BLaER1 treated with 17β-estradiol and CSF1 and Interleukin-3, amounts not matched to agents 10 nM and 100 nM (cell line): ENCODE measurements at regions not wholly inside any gene's neighbourhood (a gene's known extent, or its start where the extent isn't known, plus 50 kb on each side); places are given as distances from the start of the nearest gene placed in this dataset.

Source experiments
- H3K27ac ChIP-seq, 11 experiments: shearing (Covaris generic); formaldehyde crosslinking; 2 replicates each; pipeline ENCODE4 v1.8.1; 2022
- H3K27me3 ChIP-seq, 11 experiments: shearing (Covaris generic); formaldehyde crosslinking; 2 replicates each; pipeline ENCODE4 v1.8.1; 2022
- H3K36me3 ChIP-seq, 11 experiments: shearing (Covaris generic); formaldehyde crosslinking; 2 replicates each; pipeline ENCODE4 v1.8.1; 2022
- H3K4me1 ChIP-seq, 10 experiments: shearing (Covaris generic); formaldehyde crosslinking; 2 replicates each; pipeline ENCODE4 v1.8.1; 2022
- H3K4me2 ChIP-seq, 11 experiments: shearing (Covaris generic); formaldehyde crosslinking; 2 replicates each; pipeline ENCODE4 v1.8.1; 2022
- H3K4me3 ChIP-seq, 10 experiments: shearing (Covaris generic); formaldehyde crosslinking; 2 replicates each; pipeline ENCODE4 v1.8.1; 2022
- H3K9ac ChIP-seq, 11 experiments: shearing (Covaris generic); formaldehyde crosslinking; 2 replicates each; pipeline ENCODE4 v1.8.1; 2022
- H3K9me3 ChIP-seq, 11 experiments: shearing (Covaris generic); formaldehyde crosslinking; replicated peaks in 1 of 11; 2 replicates each; pipeline ENCODE4 v1.8.1; 2022
- H4K20me1 ChIP-seq, 11 experiments: shearing (Covaris generic); formaldehyde crosslinking; 2 replicates each; pipeline ENCODE4 v1.8.1; 2022
- Cebpa-rat ChIP-seq, 11 experiments: shearing (Covaris generic); IDR thresholded peaks; 2 replicates each; pipeline ENCODE4 v1.8.1; 2022

DNA sequence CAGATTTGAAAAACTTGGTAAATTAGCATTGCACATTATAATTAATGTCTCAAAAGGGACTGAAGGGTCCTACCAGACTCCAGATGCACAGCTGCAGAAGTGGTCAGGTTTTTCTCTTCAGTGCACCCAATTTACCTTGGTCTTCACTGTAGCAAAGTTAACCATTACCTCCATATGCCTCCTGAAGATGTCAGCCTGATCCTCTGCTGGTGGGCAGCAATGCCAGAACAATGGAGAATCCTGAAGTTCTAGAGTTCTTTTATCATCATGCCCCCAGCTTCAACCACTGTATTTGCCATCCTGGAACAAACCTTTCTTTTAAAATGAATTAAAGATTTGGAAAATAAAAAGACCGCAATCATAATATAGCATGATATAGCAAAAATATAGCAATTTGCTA lies 1774.8 kb upstream of the CELF4 start:
- Histone ChIP-seq H3K27me3 (no peaks in the 10 kb centered on the region), H3K4me3 (no peak overlapping the region), H4K20me1 (no peaks in the 10 kb centered on the region), H3K27ac (no peak overlapping the region), H3K4me1 (peaks cover 0 to 10% (median 8%) of the 10 kb centered on the region in 10 experiments; a peak in 10 of 20 replicates), H3K36me3 (no peaks in the 10 kb centered on the region), H3K9ac (no peak overlapping the region), H3K9me3 (no peaks in the 10 kb centered on the region), H3K4me2 (peak overlapping the region in 6 of 11 experiments; percentile 4 to 55 (median 32); a peak in 8 of 22 replicates)
- no peak for TF ChIP-seq Cebpa-rat (IDR thresholded peaks at IDR 0.05)

- Histone ChIP-seq H3K27ac (no peak overlapping the region), H3K9me3 (no peaks in the 10 kb centered on the region), H3K9ac (no peak overlapping the region), H3K4me1 (peaks cover 0 to 5% (median 0%) of the 10 kb centered on the region in 10 experiments; a peak in 1 of 20 replicates), H3K4me3 (no peak overlapping the region), H3K27me3 (no peaks in the 10 kb centered on the region), H3K4me2 (no peak overlapping the region), H3K36me3 (no peaks in the 10 kb centered on the region), H4K20me1 (no peaks in the 10 kb centered on the region)
- TF ChIP-seq Cebpa-rat (IDR thresholded peaks at IDR 0.05), result no peak
Observed at GRCh38 chr18:39329496-39330275, 1764.1 kb upstream of the CELF4 start.

- Histone ChIP-seq H3K27ac (no peak overlapping the region), H4K20me1 (no peaks in the 10 kb centered on the region), H3K27me3 (no peaks in the 10 kb centered on the region), H3K4me3 (no peak overlapping the region), H3K9me3 (no peaks in the 10 kb centered on the region), H3K9ac (no peak overlapping the region), H3K4me2 (no peak overlapping the region), H3K4me1 (no peaks in the 10 kb centered on the region), H3K36me3 (no peaks in the 10 kb centered on the region)
- TF ChIP-seq Cebpa-rat (IDR thresholded peaks at IDR 0.05), result no peak
Observed at GRCh38 chr18:39326772-39327171, 1761.2 kb upstream of the CELF4 start.

DNA sequence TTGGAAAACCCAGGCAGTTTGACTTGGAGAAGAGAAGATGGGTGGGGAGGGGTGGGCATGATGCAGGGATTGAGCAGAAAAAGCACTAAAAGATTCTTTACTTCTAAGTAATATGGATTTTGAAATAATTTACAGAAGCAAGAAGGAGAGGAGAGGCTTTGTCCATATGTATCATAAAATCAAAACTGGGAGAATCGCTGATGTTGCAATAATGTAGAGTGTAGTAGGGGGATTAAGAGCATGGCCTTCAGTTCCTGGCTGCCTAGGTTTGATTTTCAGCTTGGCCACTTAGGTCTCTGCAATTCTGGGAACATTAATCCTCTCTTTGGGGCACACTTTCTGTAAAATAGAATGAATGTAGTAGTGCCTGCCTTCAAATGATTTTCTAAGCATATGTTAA lies 1760.4 kb upstream of the CELF4 start:
- H3K9me3 ChIP-seq, result no peaks in the 10 kb centered on the region
- H3K4me2 ChIP-seq, result no peak overlapping the region
- H3K4me1 ChIP-seq, result no peaks in the 10 kb centered on the region
- no peak overlapping the region for H3K9ac ChIP-seq
- H3K27me3 ChIP-seq, result no peaks in the 10 kb centered on the region
- no peak overlapping the region for H3K4me3 ChIP-seq
- no peaks in the 10 kb centered on the region for H4K20me1 ChIP-seq
- no peak overlapping the region for H3K27ac ChIP-seq
- TF ChIP-seq Cebpa-rat (IDR thresholded peaks at IDR 0.05), result no peak
- H3K36me3 ChIP-seq, result no peaks in the 10 kb centered on the region

GRCh38 chr18:39319141-39319540 lies 1753.5 kb upstream of the CELF4 start:
- Histone ChIP-seq H4K20me1 (no peaks in the 10 kb centered on the region), H3K9ac (no peak overlapping the region), H3K36me3 (no peaks in the 10 kb centered on the region), H3K27me3 (no peaks in the 10 kb centered on the region), H3K4me2 (peak overlapping the region in 1 of 11 experiments; percentile 77; a peak in 2 of 22 replicates), H3K27ac (no peak overlapping the region), H3K9me3 (no peaks in the 10 kb centered on the region), H3K4me3 (no peak overlapping the region), H3K4me1 (peaks cover 6 to 16% (median 8%) of the 10 kb centered on the region in 10 experiments; a peak in 17 of 20 replicates)
- TF ChIP-seq Cebpa-rat (IDR thresholded peaks at IDR 0.05), result no peak

- H4K20me1 ChIP-seq, result no peaks in the 10 kb centered on the region
- 0 out of 22 replicates have a peak overlapping the region, but pooled peaks of 1 of the 11 experiments have one; percentile 20 for H3K9ac ChIP-seq
- no peaks in the 10 kb centered on the region for H3K27me3 ChIP-seq
- H3K4me3 ChIP-seq, result no peak overlapping the region
- peak overlapping the region; percentile 4 to 90 (median 27); a peak in 14 of 22 replicates for H3K4me2 ChIP-seq
- no peak for TF ChIP-seq Cebpa-rat (IDR thresholded peaks at IDR 0.05)
- no peaks in the 10 kb centered on the region for H3K9me3 ChIP-seq
- H3K36me3 ChIP-seq, result no peaks in the 10 kb centered on the region
- peaks cover 6 to 16% (median 8%) of the 10 kb centered on the region in 10 experiments; a peak in 17 of 20 replicates for H3K4me1 ChIP-seq
- H3K27ac ChIP-seq, result peak overlapping the region in 2 of 11 experiments; percentile 22 to 46; a peak in 2 of 22 replicates
Observed at GRCh38 chr18:39318462-39318861, 1752.9 kb upstream of the CELF4 start.

- H3K4me1 ChIP-seq, result peaks cover 6 to 16% (median 8%) of the 10 kb centered on the region in 10 experiments; a peak in 17 of 20 replicates
- peak overlapping the region in 2 of 11 experiments; percentile 22 to 46; a peak in 2 of 22 replicates for H3K27ac ChIP-seq
- TF ChIP-seq Cebpa-rat (IDR thresholded peaks at IDR 0.05), result no peak
- H3K27me3 ChIP-seq, result no peaks in the 10 kb centered on the region
- no peaks in the 10 kb centered on the region for H3K9me3 ChIP-seq
- no peak overlapping the region for H3K4me3 ChIP-seq
- peak overlapping the region in 9 of 11 experiments; percentile 19 to 90 (median 27); a peak in 11 of 22 replicates for H3K4me2 ChIP-seq
- H3K36me3 ChIP-seq, result no peaks in the 10 kb centered on the region
- H4K20me1 ChIP-seq, result no peaks in the 10 kb centered on the region
- H3K9ac ChIP-seq, result no peak overlapping the region
Observed at GRCh38 chr18:39318008-39318407, 1752.4 kb upstream of the CELF4 start.

GRCh38 chr18:39314595-39314994 lies 1749.0 kb upstream of the CELF4 start:
- no peak for TF ChIP-seq Cebpa-rat (IDR thresholded peaks at IDR 0.05)

GRCh38 chr18:39313992-39314391 lies 1748.4 kb upstream of the CELF4 start:
- Histone ChIP-seq H3K9ac (no peak overlapping the region), H3K9me3 (peaks cover 13 to 17% (median 15%) of the 10 kb centered on the region in 11 experiments), H3K27ac (no peak overlapping the region), H4K20me1 (no peaks in the 10 kb centered on the region), H3K4me2 (no peak overlapping the region), H3K27me3 (no peaks in the 10 kb centered on the region), H3K36me3 (no peaks in the 10 kb centered on the region), H3K4me1 (peaks cover 6 to 15% (median 8%) of the 10 kb centered on the region in 10 experiments; a peak in 17 of 20 replicates), H3K4me3 (no peak overlapping the region)
- no peak for TF ChIP-seq Cebpa-rat (IDR thresholded peaks at IDR 0.05)

More at GRCh38 chr18:39314595-39314994, 1749.0 kb upstream of the CELF4 start:
- H3K9ac ChIP-seq, result no peak overlapping the region
- H3K4me1 ChIP-seq, result peaks cover 6 to 16% (median 8%) of the 10 kb centered on the region in 10 experiments; a peak in 17 of 20 replicates
- H3K36me3 ChIP-seq, result no peaks in the 10 kb centered on the region
- H3K27me3 ChIP-seq, result no peaks in the 10 kb centered on the region
- H3K9me3 ChIP-seq, result peaks cover 8 to 11% (median 9%) of the 10 kb centered on the region in 11 experiments; a peak in 19 of 22 replicates
- H3K4me3 ChIP-seq, result no peak overlapping the region
- no peaks in the 10 kb centered on the region for H4K20me1 ChIP-seq
- no peak overlapping the region for H3K4me2 ChIP-seq
- H3K27ac ChIP-seq, result no peak overlapping the region
